ENCODE measurements at regions not wholly inside any gene's neighbourhood (a gene's known extent, or its start where the extent isn't known, plus 50 kb on each side); places are given as distances from the start of the nearest gene placed in this dataset.

DNA sequence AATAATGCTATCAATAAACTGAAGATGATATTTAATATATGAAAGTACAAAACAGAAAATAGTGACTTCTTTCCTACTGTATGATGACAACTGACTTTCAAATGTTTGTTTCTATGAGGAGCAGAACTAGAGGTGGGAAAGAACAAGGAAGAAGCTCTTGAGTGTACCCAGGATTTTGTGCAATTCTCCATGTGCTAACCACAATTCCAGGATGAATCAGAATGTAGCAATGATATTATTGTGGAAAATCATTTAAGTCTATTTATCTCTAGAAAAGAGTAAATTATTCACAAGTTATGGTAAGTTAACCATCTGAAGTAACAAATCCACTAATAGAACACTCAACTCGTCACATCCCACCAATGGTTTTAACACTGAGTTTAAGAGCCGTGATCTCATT is 324.1 kb upstream of the EMCN start:
- intact Hi-C loops (cut with DNase I), result no loop called here
- TF ChIP-seq, protein P1, sequence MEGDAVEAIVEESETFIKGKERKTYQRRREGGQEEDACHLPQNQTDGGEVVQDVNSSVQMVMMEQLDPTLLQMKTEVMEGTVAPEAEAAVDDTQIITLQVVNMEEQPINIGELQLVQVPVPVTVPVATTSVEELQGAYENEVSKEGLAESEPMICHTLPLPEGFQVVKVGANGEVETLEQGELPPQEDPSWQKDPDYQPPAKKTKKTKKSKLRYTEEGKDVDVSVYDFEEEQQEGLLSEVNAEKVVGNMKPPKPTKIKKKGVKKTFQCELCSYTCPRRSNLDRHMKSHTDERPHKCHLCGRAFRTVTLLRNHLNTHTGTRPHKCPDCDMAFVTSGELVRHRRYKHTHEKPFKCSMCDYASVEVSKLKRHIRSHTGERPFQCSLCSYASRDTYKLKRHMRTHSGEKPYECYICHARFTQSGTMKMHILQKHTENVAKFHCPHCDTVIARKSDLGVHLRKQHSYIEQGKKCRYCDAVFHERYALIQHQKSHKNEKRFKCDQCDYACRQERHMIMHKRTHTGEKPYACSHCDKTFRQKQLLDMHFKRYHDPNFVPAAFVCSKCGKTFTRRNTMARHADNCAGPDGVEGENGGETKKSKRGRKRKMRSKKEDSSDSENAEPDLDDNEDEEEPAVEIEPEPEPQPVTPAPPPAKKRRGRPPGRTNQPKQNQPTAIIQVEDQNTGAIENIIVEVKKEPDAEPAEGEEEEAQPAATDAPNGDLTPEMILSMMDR (IDR thresholded peaks at IDR 0.05), result no peak
- no peaks in the 10 kb centered on the region for H3K4me1 ChIP-seq
- H3K4me3 ChIP-seq, result no peak overlapping the region
- H3K27ac ChIP-seq, result no peak overlapping the region
- no peaks in the 10 kb centered on the region for H3K27me3 ChIP-seq
- no peak for DNase-seq
- no peak for ATAC-seq
- no peaks in the 10 kb centered on the region for H3K9me3 ChIP-seq
- no peaks in the 10 kb centered on the region for H3K36me3 ChIP-seq

DNA sequence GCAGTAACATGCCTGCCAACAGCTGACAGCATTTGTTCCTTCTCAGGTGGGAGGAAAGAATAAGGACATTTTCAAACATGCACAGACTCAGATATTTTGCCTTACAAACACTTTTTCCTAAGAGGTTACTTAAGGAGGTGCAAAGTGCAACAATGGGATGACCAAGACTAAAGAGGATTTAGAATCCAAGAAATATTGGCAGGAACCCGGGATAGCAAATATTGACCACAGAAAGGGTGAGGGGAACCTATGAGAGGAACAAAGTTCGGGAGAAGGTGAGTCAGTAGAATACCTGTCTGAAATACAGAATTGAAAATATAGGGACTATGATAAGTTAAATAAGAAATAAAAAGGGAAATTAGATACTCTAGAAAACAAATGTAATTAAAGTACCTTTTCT is 321.9 kb upstream of the EMCN start:
- TF ChIP-seq, protein P1 (IDR thresholded peaks at IDR 0.05), result no peak
- Histone ChIP-seq H3K4me3 (no peak overlapping the region), H3K27me3 (no peaks in the 10 kb centered on the region), H3K27ac (no peak overlapping the region), H3K9me3 (no peaks in the 10 kb centered on the region), H3K36me3 (no peaks in the 10 kb centered on the region), H3K4me1 (no peaks in the 10 kb centered on the region)
- intact Hi-C loops (cut with DNase I), result no loop called here
- ATAC-seq (no peak), DNase-seq (no peak)

DNA sequence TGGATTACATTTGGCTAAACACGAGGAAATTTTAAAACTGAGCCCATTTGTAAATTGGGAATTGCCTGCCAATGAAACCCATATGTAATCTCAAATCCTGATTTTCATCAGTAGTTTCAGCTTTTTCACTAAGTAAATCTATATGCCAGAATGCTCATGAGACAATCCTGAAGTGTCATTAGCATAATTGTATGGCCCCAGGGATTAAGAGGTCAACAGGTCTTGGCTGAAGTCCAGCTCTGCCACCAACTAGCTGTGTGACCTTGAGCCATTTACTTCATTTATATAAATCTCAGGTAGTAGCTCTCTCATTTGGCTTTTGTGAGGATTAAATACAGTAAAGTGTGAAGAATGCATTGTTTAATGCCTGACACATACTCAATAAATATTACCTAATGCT is 320.5 kb upstream of the EMCN start:
- H3K27me3 ChIP-seq, result no peaks in the 10 kb centered on the region
- H3K36me3 ChIP-seq, result no peaks in the 10 kb centered on the region
- H3K4me3 ChIP-seq, result no peak overlapping the region
- DNase-seq (no peak), ATAC-seq (no peak)
- no peak overlapping the region for H3K27ac ChIP-seq
- TF ChIP-seq, protein P1 (IDR thresholded peaks at IDR 0.05), result no peak
- no peaks in the 10 kb centered on the region for H3K4me1 ChIP-seq
- H3K9me3 ChIP-seq, result no peaks in the 10 kb centered on the region
- intact Hi-C loops (cut with DNase I), result no loop called here

DNA sequence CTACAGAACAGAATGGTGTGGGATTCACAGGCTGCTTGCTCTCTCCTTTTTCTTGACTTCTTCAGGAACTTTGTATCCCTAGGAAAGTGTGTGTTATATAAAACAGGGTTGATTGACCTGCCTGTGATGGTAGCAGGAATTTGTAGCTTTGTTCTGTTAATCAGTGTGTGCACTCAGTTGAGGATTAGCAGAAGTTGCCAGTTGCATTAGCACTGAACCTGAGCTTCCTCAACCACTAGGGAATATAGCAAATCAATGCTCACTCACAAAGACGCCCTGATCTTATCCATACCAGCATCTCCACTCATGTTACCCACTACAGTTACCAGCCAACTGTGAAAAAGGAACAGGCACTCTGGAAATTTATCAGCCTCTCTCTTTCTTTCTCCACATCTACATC is 319.1 kb upstream of the EMCN start:
- Histone ChIP-seq H3K36me3 (no peaks in the 10 kb centered on the region), H3K4me1 (no peaks in the 10 kb centered on the region), H3K27ac (no peak overlapping the region), H3K9me3 (no peaks in the 10 kb centered on the region), H3K4me3 (no peak overlapping the region), H3K27me3 (no peaks in the 10 kb centered on the region)
- intact Hi-C loops (cut with DNase I), result no loop called here
- TF ChIP-seq, protein P1 (IDR thresholded peaks at IDR 0.05), result no peak
- no peak for ATAC-seq
- no peak for DNase-seq

DNA sequence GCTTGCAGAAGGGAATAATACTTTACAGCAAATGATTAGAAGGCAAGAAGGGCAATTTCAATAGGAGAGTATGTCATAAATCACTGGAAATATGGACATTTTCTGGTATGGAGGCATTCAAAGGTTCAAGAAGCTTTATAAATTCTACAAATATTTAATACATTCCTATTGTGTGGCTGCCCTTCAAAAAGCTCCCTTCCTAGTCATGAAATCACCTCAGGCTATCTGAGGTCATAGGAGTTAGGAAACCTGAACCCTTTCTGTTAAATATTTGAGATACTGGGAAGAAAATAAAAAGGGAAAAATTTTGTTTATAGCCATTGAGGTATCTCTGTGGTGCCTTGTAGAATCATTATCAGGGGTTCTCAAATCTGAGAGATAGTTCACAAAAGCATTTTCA is 316.8 kb upstream of the EMCN start:
- Histone ChIP-seq H3K36me3 (no peaks in the 10 kb centered on the region), H3K27ac (no peak overlapping the region), H3K4me3 (no peak overlapping the region), H3K9me3 (no peaks in the 10 kb centered on the region), H3K4me1 (no peaks in the 10 kb centered on the region), H3K27me3 (no peaks in the 10 kb centered on the region)
- no peak for ATAC-seq
- TF ChIP-seq, protein P1 (IDR thresholded peaks at IDR 0.05), result no peak
- intact Hi-C loops (cut with DNase I), result no loop called here
- no peak for DNase-seq

All from left lung (tissue), 4 donors.